ENCODE measurements at regions not wholly inside any gene's neighbourhood (a gene's known extent, or its start where the extent isn't known, plus 50 kb on each side); places are given as distances from the start of the nearest gene placed in this dataset.

DNA sequence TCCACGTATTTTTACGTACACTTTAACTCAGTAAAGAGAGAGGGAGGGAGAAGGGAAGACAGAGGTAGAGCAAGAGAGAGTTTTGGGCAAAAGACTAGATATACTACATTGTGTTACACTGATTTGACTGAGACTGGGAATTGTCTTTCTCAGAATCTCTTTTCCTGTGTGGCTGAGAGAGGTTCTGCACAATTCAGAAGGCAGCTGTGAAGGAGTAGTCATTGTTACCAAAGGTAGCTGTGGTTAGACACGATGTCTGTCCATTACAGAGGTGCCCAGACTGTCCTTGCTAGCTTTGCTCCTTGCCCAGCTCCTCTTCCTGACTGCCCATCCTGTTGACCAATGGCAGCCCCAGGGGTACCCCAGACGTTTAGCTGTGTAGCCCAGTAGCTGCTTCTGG lies 577.5 kb upstream of the CBLB start:
- TF ChIP-seq CTCF (IDR thresholded peaks at IDR 0.05) (no peak), POLR2A (IDR thresholded peaks at IDR 0.05) (no peak)
